SK-MEL-5 (cell line): ENCODE measurements at regions not wholly inside any gene's neighbourhood (a gene's known extent, or its start where the extent isn't known, plus 50 kb on each side); places are given as distances from the start of the nearest gene placed in this dataset.

Source experiments
- DNase-seq: peaks from one replicate; pipeline ENCODE4 v3.0.0-alpha.2; 2016; ENCODE audit warnings: low read depth, low spot score
- in situ Hi-C: cut with HindIII; loops from 2 replicates; pipeline ENCODE4 v1.10.0; 2016; ENCODE audit warnings: low sequenced_read_pairs, high pct_unique_total_duplicates, low pct_unique_long_range_greater_than_20kb

DNA sequence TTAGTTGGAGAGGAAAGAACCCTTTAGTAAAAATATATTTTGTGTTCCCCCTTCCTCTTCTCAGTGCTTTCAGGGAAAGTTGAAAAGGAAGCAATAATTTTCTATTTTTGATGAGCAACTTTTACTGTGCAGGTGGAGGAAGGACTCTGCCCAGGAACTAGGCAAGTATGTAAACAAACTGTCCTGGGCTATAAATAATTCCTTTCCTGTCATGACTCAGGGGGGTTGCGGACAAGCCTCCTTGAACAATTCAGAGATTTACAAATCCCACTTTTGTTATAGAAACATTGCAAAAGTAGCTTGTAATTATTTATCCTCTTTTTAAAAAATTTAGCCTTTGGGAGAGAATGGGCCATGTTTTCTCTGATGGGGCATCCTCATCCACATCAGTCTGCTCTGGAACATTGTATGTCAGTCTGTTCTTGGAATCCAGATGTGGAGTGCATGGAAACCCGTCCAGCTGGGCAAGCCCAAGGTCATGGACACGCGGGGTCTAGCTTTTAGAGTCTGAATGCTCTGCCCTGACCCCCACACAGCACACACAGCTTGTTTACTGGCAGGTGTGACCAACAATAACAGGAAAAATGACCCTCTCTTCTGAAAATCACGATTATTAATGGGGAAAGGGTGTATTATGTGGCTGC is 127.6 kb downstream of the GADD45G start:
- DNase-seq: no peak
- in situ Hi-C loops: no loop called here

- in situ Hi-C loops: no loop called here
- no peak for DNase-seq
These were observed 128.1 kb downstream of the GADD45G start for GRCh38 chr9:89732939-89733324.

DNA sequence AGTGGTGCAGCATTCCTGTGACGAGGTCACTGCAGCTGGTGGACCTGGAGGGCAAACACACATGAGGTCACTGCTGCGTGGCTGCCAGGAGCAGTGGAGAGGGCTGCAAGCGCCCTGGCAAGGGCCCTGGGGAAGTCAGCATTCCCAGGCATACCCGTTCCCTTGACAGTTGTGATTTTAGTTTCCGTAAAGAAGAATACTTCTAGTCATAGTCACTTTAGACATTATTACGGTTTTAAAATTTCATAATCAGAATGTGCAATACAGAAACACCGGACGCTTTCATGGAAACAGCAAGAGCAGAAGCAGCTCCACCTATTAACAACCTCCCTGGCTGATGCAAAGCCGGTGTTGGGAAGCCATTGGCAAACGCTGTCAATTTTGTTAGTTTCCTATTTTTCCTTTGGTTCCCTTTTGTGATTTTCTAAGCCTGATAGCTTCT is 129.8 kb downstream of the GADD45G start:
- DNase-seq: no peak
- in situ Hi-C loops: no loop called here

GRCh38 chr9:89738137-89738932 is 133.5 kb downstream of the GADD45G start:
- DNase-seq: no peak
- in situ Hi-C loops: no loop called here

GRCh38 chr9:89739511-89739910 is 134.7 kb downstream of the GADD45G start:
- in situ Hi-C loops: no loop called here
- no peak for DNase-seq

DNA sequence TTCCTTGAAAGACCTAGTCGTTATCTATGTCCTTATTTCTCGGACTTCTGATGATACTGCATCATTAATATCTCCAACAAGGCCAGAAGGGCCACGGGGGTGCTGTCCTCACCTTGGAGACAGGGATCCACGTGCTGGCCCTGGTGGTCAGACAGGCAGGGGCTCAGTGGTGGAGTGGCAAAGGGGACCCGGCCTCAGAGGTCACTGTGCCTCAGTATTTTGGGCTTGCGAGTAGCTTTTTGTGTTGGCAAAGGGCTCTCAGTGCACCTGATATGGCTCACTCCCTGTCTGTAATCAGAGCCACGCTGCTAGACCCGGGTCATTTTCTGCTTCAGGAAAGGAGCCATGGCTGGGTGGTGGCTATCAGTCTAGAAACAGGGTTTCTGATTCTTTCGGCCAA is 135.1 kb downstream of the GADD45G start:
- DNase-seq: no peak
- in situ Hi-C loops: no loop called here

GRCh38 chr9:89740722-89741121 is 135.9 kb downstream of the GADD45G start:
- in situ Hi-C loops: no loop called here
- DNase-seq: no peak

GRCh38 chr9:89742660-89743059 is 137.8 kb downstream of the GADD45G start:
- no peak for DNase-seq
- in situ Hi-C loops: no loop called here

GRCh38 chr9:89743216-89743572 is 138.4 kb downstream of the GADD45G start:
- in situ Hi-C loops: no loop called here
- DNase-seq: no peak

DNA sequence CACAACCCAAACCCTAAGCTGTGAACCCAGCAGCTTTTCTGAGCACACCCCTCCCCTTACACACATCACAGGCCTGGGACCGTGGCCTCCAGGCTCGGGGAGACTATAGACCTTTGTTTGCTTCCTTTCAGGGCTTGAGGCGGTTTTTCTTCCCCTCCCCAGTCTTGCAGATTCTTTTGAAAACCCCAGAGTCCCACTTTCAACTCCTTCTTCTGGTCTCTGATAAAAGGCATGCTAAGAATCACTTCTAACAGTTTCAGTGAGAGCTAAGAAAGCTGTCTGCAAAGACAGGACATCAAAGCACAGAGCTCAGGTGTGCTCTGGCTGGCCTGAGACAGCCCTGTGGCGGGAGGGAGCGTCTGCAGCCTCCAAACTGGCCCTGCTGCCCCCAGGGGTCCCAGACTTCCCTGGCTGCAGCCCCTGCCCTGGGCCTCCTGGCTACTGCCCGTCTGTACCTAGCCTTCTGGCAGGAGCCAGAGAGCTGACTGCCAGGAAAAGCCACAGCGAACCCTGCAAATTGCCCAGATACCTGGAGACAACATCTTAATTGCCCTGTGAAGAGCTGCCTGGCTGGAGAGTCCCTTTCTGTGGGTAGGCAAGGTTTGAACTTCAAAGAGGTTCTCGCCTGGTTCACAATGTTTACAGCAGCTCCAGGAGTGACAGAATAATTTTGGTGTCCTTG is 138.9 kb downstream of the GADD45G start:
- in situ Hi-C loops: no loop called here
- DNase-seq: no peak

DNA sequence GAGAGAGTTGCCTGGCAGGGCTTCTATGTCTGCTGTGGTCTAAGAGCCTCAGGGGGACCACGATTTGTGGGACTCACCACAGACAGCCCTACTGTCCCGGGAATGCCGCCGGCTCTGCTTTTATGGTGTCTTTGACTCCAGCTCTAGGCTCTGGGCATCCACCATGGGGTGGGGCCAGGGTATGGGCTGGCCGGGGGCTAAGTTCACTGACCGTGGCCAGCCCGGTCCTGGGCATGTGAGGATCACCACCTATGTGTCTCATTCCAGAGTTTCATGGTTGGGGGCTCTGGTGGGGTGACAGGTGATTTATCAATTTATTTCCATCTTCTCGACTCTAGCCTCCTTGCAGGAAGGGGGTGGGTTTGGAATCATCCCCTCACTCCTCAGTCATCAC is 139.4 kb downstream of the GADD45G start:
- in situ Hi-C loops: no loop called here
- DNase-seq: no peak

DNA sequence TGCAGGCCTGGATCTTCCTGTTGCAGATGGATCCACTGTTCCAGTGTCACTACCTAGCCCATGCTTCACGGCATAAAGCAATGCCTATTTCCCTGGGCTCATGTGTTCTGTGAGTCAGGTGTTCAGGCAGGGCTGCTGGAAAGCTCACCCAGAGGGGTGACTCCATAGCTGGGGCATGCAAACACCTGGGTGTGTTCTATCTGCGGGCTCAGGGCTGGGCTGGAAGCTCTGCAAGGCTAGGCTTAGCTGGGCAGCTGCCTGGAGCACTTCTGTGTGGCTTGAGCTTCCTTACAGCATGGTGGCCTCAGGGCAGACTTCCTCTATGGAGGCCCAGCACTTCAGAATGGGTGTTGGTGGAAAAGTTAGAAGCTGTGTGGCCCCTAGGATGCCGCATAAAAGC is 139.9 kb downstream of the GADD45G start:
- DNase-seq: no peak
- in situ Hi-C loops: no loop called here

DNA sequence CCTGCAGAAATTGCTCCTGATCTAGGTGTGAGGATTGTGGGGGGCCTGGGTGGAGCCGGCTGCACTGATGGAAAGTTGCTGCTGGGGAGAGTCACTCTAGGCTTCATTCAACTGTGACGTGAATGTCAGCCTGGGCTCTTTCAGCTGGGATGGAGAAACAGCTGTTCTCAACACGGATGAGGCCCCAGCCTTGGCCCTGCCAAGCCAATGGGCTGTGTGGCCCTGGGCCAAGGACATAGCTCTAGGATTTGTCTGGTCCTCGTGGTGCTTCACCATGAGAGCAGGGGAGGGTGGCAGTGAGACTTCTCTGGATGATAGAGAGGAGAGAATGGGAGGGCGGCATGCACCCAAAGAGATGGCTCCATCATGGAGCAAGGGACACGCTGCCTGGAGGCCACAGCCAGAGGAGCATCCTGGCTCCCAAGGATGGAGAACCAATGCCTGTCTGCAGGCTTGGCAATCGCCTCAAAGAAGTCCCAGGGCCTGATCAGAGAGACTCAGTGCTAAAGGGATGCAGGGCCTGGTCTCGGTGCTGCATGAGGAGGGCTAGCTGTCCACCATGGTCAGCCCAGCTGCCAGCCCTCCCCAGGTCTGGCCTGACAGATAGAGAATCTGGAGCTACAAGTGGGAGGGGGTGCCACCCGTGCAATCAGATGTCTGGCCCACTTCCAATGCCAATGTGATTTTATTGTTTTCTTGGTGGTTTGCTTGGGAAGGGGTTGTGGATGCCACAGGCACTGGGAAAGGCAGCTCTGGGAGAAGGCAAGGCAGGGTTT is 141.0 kb downstream of the GADD45G start:
- in situ Hi-C loops: no loop called here
- no peak for DNase-seq

GRCh38 chr9:89746385-89747116 is 141.7 kb downstream of the GADD45G start:
- DNase-seq: no peak
- in situ Hi-C loops: no loop called here

DNA sequence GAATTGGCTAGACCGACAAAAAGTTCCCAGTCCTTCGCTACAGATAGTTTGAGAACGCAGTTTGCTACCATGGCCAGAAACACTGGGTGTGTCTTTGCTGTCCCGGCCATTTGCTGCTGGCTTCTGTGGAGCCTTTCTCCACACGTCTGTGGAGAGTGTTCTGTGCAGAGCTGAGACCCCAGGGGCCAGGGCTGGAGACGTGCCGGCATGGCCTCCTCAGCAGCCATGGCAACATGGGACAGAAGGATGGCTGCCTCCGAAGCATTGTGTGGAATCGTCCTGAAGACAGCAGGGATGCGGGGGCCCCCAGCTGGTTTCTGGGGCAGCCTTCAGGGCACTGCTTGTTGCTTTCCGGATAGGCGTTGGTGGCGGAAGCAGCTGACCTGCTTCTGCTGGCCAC is 142.8 kb downstream of the GADD45G start:
- in situ Hi-C loops: no loop called here
- no peak for DNase-seq

DNA sequence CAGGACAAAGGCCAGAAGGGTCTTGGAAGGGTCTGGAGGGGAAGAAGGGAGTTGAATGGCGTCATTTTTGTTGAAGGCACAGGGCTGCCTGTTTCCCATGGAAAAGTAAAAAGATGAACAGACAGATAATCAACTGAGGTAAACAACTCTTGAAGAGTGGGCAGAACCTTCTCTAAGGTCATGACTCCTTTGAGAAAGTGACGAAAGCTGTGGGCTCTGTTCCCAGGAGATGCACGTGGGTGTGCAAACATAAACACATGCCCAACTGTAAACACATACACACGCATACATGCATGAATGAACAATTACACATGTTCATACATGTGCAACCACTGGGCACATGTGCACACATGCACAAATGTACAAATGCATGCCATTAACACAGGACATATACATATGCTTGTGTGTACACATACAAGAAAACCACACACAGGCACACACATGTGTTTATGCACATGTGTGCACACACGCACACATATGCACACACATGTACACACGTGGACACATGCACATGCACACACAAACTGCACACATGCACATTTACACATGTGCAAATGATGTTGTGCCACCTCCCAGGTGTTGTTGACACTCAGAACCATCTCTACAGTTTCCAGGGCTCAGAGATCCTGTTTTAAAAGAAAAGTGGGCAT is 143.3 kb downstream of the GADD45G start:
- in situ Hi-C loops: no loop called here
- DNase-seq: no peak

GRCh38 chr9:89748831-89749499 is 144.2 kb downstream of the GADD45G start:
- DNase-seq: no peak
- in situ Hi-C loops: no loop called here
